H1 (cell line): ENCODE measurements at regions not wholly inside any gene's neighbourhood (a gene's known extent, or its start where the extent isn't known, plus 50 kb on each side); places are given as distances from the start of the nearest gene placed in this dataset.

Experiments
- CTCF ChIA-PET: fragments of 300-600 bp; sonication (Branson Sonifier 250); formaldehyde crosslinking; loops from one replicate; lab custom pipeline; 2021; ENCODE audit not compliant: partially characterized antibody; lab: Charles Lee
- POLR2A ChIA-PET: fragments of 300-600 bp; sonication (Branson Sonifier 250); formaldehyde crosslinking; loops from one replicate; lab custom pipeline; 2021; ENCODE audit warnings: inconsistent platforms; ENCODE audit not compliant: partially characterized antibody; lab: Charles Lee
- DNase-seq, 2 experiments: peaks; one replicate each; pipeline versions ENCODE4 v3.0.0 to v3.0.0-alpha.2; 2010 to 2022; ENCODE audit warnings: low spot score in 2 of 2, low read depth in 1 of 2, mixed read lengths in 1 of 2
- FAIRE-seq: peaks from 2 replicates; lab custom pipeline; 2011; peaks lifted over from hg19 to GRCh38; lab: Jason Lieb, UNC
- H2AFZ ChIP-seq: 2 replicates; pipeline ENCODE4 v1.8.1; 2012; ENCODE audit warnings: low read length, inconsistent platforms
- H2AK5ac ChIP-seq: 2 replicates; pipeline ENCODE4 v1.6.1; 2013; ENCODE audit warnings: low read depth, low read length
- H2BK120ac ChIP-seq: replicated peaks from 2 replicates; pipeline ENCODE3; 2013; ENCODE audit warnings: low read depth, low read length, inconsistent platforms
- H2BK12ac ChIP-seq: 2 replicates; pipeline ENCODE4 v1.6.1; 2013; ENCODE audit warnings: low read depth, low read length
- H2BK15ac ChIP-seq: 2 replicates; pipeline ENCODE4 v1.6.1; 2013; ENCODE audit warnings: low read length
- H2BK20ac ChIP-seq: 2 replicates; pipeline ENCODE4 v1.6.1; 2013; ENCODE audit warnings: low read length
- H2BK5ac ChIP-seq: 2 replicates; pipeline ENCODE4 v1.6.1; 2013; ENCODE audit warnings: low read depth, low read length
- H3K14ac ChIP-seq: 2 replicates; pipeline ENCODE4 v1.6.1; 2013; ENCODE audit warnings: inconsistent platforms; ENCODE audit not compliant: insufficient read length
- H3K18ac ChIP-seq: 2 replicates; pipeline ENCODE4 v1.6.1; 2013; ENCODE audit warnings: low read length; ENCODE audit errors: extremely low read depth
- H3K23ac ChIP-seq: 2 replicates; pipeline ENCODE4 v1.6.1; 2013; ENCODE audit warnings: inconsistent platforms; ENCODE audit not compliant: insufficient read length
- H3K23me2 ChIP-seq: 2 replicates; pipeline ENCODE4 v1.6.1; 2013; ENCODE audit warnings: low read depth, low read length
- H3K27ac ChIP-seq: 2 replicates; pipeline ENCODE4 v1.6.1; 2011; ENCODE audit warnings: low read depth, low read length, inconsistent platforms
- H3K27me3 ChIP-seq, 4 experiments: replicated peaks in 1 of 4; 1 replicate in 1 of 4; 2 replicates in 3 of 4; pipeline versions ENCODE4 v1.6.1 to v1.8.1; 2011 to 2013; ENCODE audit warnings: low read length in 3 of 4, mild to moderate bottlenecking in 3 of 4, inconsistent platforms in 2 of 4, mixed read lengths in 2 of 4, moderate library complexity in 1 of 4; ENCODE audit not compliant: control insufficient read depth in 3 of 4, insufficient read depth in 3 of 4; ENCODE audit errors: extremely low read depth in 1 of 4
- H3K36me3 ChIP-seq, 4 experiments: 2 replicates each; pipeline versions ENCODE4 v1.6.1 to v1.8.1; 2011 to 2013; ENCODE audit warnings: mild to moderate bottlenecking in 4 of 4, low read length in 3 of 4, moderate library complexity in 2 of 4, control low read depth in 1 of 4, inconsistent platforms in 1 of 4; ENCODE audit not compliant: insufficient read depth in 4 of 4, control insufficient read depth in 2 of 4
- H3K4ac ChIP-seq: replicated peaks from 2 replicates; pipeline ENCODE3; 2013; ENCODE audit warnings: low read length, low read depth, mixed read lengths, inconsistent platforms; ENCODE audit not compliant: insufficient read length
- H3K4me1 ChIP-seq, 4 experiments: replicated peaks in 1 of 4; 1 replicate in 1 of 4; 2 replicates in 3 of 4; pipeline versions ENCODE4 v1.6.1 to v1.8.1; 2011 to 2013; ENCODE audit warnings: low read length in 3 of 4, inconsistent platforms in 2 of 4, mixed read lengths in 1 of 4; ENCODE audit not compliant: insufficient read depth in 4 of 4, control insufficient read depth in 3 of 4
- H3K4me2 ChIP-seq, 2 experiments: 2 replicates each; pipeline versions ENCODE4 v1.6.1 to v1.8.1; 2011 to 2013; ENCODE audit warnings: low read depth in 2 of 2, low read length in 2 of 2, control low read depth in 1 of 2, inconsistent platforms in 1 of 2, mild to moderate bottlenecking in 1 of 2; ENCODE audit not compliant: insufficient read depth in 1 of 2
- H3K4me3 ChIP-seq, 4 experiments: fragments of 200-600, 300-600 bp in 1 of 4; sonication (generic), shearing (Covaris generic), sonication (Bioruptor Twin) in 1 of 4; 2 replicates each; pipeline versions ENCODE4 v1.5.1 to v1.8.1; 2011 to 2016; ENCODE audit warnings: low read length in 4 of 4, low read depth in 3 of 4, control low read depth in 2 of 4, inconsistent platforms in 2 of 4, mild to moderate bottlenecking in 2 of 4, mixed read lengths in 1 of 4, moderate library complexity in 1 of 4; ENCODE audit not compliant: insufficient read depth in 2 of 4; ENCODE audit errors: extremely low read depth in 1 of 4
- H3K56ac ChIP-seq: replicated peaks from 2 replicates; pipeline ENCODE3; 2013; ENCODE audit warnings: low read depth, mild to moderate bottlenecking, mixed read lengths, low read length, inconsistent platforms; ENCODE audit not compliant: insufficient read length
- H3K79me1 ChIP-seq: 2 replicates; pipeline ENCODE4 v1.6.1; 2013; ENCODE audit warnings: low read depth, low read length, control low read depth
- H3K79me2 ChIP-seq, 2 experiments: 2 replicates each; pipeline versions ENCODE4 v1.6.1 to v1.8.1; 2012 to 2013; ENCODE audit warnings: low read length in 2 of 2, mild to moderate bottlenecking in 2 of 2, inconsistent platforms in 1 of 2; ENCODE audit not compliant: insufficient read depth in 2 of 2, control insufficient read depth in 1 of 2
- H3K9ac ChIP-seq, 4 experiments: replicated peaks in 1 of 4; 1 replicate in 1 of 4; 2 replicates in 3 of 4; pipeline versions ENCODE4 v1.6.1 to v1.8.1; 2011 to 2013; ENCODE audit warnings: low read depth in 3 of 4, low read length in 3 of 4, control low read depth in 2 of 4, mild to moderate bottlenecking in 2 of 4, moderate library complexity in 2 of 4, inconsistent platforms in 1 of 4; ENCODE audit errors: extremely low read depth in 1 of 4
- H3K9me3 ChIP-seq, 2 experiments: 2 replicates each; pipeline versions ENCODE4 v1.6.1 to v1.8.1; 2012 to 2013; ENCODE audit warnings: mild to moderate bottlenecking in 2 of 2, moderate library complexity in 2 of 2, control low read depth in 1 of 2, inconsistent platforms in 1 of 2, low read depth in 1 of 2, low read length in 1 of 2, mixed read lengths in 1 of 2; ENCODE audit not compliant: insufficient read depth in 2 of 2
- H4K20me1 ChIP-seq, 2 experiments: replicated peaks in 1 of 2; 2 replicates each; pipeline versions ENCODE3 to v1.8.1; 2011 to 2013; ENCODE audit warnings: inconsistent platforms in 2 of 2, low read length in 2 of 2, mild to moderate bottlenecking in 1 of 2; ENCODE audit not compliant: insufficient read depth in 2 of 2, control insufficient read depth in 1 of 2
- H4K5ac ChIP-seq: 2 replicates; pipeline ENCODE4 v1.6.1; 2013; ENCODE audit warnings: low read length, low read depth, mixed read lengths, inconsistent platforms; ENCODE audit not compliant: insufficient read length
- H4K8ac ChIP-seq: 2 replicates; pipeline ENCODE4 v1.8.0; 2013; ENCODE audit warnings: mild to moderate bottlenecking, moderate library complexity, low read length, inconsistent platforms; ENCODE audit not compliant: insufficient read depth; ENCODE audit errors: extremely low read depth
- H4K91ac ChIP-seq: replicated peaks from 2 replicates; pipeline ENCODE3; 2013; ENCODE audit warnings: low read length, mixed read lengths, inconsistent platforms; ENCODE audit not compliant: insufficient read length
- FOSL1 ChIP-seq: IDR thresholded peaks from 2 replicates; pipeline ENCODE4 v1.6.1; 2011; ENCODE audit warnings: mild to moderate bottlenecking, low read depth, low read length, moderate library complexity; ENCODE audit not compliant: insufficient read depth
- KDM4A ChIP-seq: IDR thresholded peaks from one replicate; pipeline ENCODE4 v1.7.1; 2012; ENCODE audit warnings: low read depth, mild to moderate bottlenecking, moderate library complexity, low read length, inconsistent platforms; ENCODE audit not compliant: severe bottlenecking
- WGBS, 2 experiments: shearing (Covaris generic) in 1 of 2; methylation state at CpG; one replicate each; pipeline versions ENCODE4 v1.1.6 to v1.1.7; 2013 to 2015; ENCODE audit warnings: low lambda C conversion rate in 2 of 2, mixed read lengths in 2 of 2, inconsistent platforms in 1 of 2, low coverage in 1 of 2, missing lambda C conversion rate in 1 of 2; ENCODE audit not compliant: insufficient replicate concordance in 2 of 2, insufficient coverage in 1 of 2, insufficient read length in 1 of 2; ENCODE audit errors: extremely low coverage in 1 of 2, missing lambda C conversion rate in 1 of 2; 5-methylcytosine and 5-hydroxymethylcytosine counted together
- TF ChIP-seq, protein P1 (sequence below): IDR thresholded peaks from 2 replicates; pipeline ENCODE4 v1.6.1; 2011; ENCODE audit warnings: low read length, improper control_type of control experiment

DNA sequence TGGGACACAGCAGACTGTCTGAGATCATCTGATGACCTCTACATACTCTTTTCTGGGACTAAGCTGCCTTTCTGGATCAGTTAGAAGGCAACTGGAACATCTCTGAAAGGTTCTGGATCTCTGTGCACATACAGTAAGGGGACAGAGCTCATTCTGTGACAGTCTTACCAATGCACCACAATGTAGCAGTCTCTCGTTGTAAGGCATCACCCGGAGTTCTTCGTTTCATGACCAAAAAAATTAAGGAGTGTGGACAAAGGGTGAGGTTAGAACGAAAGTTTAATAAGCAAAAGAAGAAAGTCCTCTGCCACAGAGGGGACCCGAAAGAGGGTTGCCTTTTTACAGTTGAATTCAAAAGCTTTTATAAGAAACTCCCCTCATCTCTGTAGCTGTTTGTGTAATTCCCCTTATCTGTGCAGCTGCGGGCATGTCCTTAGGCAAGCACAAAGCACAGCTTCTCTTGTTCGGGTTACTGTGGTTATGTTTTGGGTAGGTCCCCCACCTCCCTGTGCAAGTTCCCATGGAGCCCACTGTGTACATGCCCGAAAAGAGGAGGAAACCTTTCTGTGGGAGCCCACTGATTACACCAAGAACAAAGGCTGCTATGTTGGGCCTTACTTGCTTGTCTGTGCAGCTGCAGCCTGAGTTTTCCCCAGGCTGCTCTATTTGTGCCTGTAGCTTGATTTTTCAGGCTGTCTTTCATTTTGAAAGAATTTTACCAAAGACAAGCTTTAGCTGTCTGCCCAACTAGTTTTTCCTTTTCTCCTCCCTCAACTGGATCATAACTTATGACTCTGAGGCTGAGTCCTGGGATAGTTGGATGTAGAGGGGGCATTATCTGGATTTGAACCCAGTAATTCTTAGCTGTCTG is 53.1 kb upstream of the CACNA1E start:
- DNase-seq, result no peak
- Histone ChIP-seq H3K4me2 (no peak overlapping the region), H3K36me3 (no peaks in the 10 kb centered on the region), H2AFZ (no peak overlapping the region), H4K20me1 (no peaks in the 10 kb centered on the region), H3K4ac (no peak overlapping the region), H3K27ac (no peak overlapping the region), H4K8ac (no peak overlapping the region), H3K23ac (no peak overlapping the region), H3K18ac (no peak overlapping the region), H2BK120ac (no peak overlapping the region), H2BK5ac (no peak overlapping the region), H2AK5ac (no peak overlapping the region), H3K4me1 (0 out of 7 replicates have a peak, but pooled peaks cover 0 to 4% (median 0%) of the 10 kb centered on the region in 4 experiments), H4K91ac (no peak overlapping the region), H3K27me3 (peaks cover 0 to 4% (median 0%) of the 10 kb centered on the region in 4 experiments; a peak in 2 of 7 replicates), H4K5ac (no peak overlapping the region), H3K9ac (no peak overlapping the region), H3K79me2 (no peaks in the 10 kb centered on the region), H2BK20ac (no peak overlapping the region), H3K9me3 (no peaks in the 10 kb centered on the region), H2BK12ac (no peak overlapping the region), H3K79me1 (no peaks in the 10 kb centered on the region), H3K56ac (no peak overlapping the region), H3K14ac (no peak overlapping the region), H3K23me2 (peaks cover 14% of the 10 kb centered on the region; the same call in 1 of the 2 replicates), H3K4me3 (no peak overlapping the region), H2BK15ac (no peak overlapping the region)
- no peak for TF ChIP-seq FOSL1
- TF ChIP-seq, protein P1, sequence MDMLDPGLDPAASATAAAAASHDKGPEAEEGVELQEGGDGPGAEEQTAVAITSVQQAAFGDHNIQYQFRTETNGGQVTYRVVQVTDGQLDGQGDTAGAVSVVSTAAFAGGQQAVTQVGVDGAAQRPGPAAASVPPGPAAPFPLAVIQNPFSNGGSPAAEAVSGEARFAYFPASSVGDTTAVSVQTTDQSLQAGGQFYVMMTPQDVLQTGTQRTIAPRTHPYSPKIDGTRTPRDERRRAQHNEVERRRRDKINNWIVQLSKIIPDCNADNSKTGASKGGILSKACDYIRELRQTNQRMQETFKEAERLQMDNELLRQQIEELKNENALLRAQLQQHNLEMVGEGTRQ, result no peak
- TF ChIP-seq KDM4A, result no peak
- POLR2A ChIA-PET, result interaction anchor here (1.3 kb wide), 1 partner anchor 19 kb away, joined by 3 read pairs; no protein-coding TSS in a partner anchor
- 87% methylated on average over 8 of the region's 8 CpGs; no CpG with 5 or more reads in 1 of the 2 experiments for WGBS, 2 experiments
- FAIRE-seq, result no peak
- CTCF ChIA-PET, result interaction anchor here (0.8 to 3.5 kb wide), 16 partner anchors 8 to 507 kb away, joined by 3 to 26 read pairs (median 4); no protein-coding TSS in a partner anchor
